HepG2 (cell line): ENCODE measurements at regions not wholly inside any gene's neighbourhood (a gene's known extent, or its start where the extent isn't known, plus 50 kb on each side); places are given as distances from the start of the nearest gene placed in this dataset.

Experiments
- CCAR2 ChIP-seq: fragments of 200-400 bp; formaldehyde crosslinking; optimal IDR thresholded peaks from 2 replicates; pipeline ENCODE3; 2018; ENCODE audit warnings: low read depth, mild to moderate bottlenecking, low read length, moderate library complexity
- MEIS2 ChIP-seq: sonication (generic); formaldehyde crosslinking; IDR thresholded peaks from 2 replicates; pipeline ENCODE4 v1.9.0; 2021; ENCODE audit warnings: mild to moderate bottlenecking, missing genetic modification reagents
- NFYB ChIP-seq: sonication (generic); formaldehyde crosslinking; IDR thresholded peaks from 2 replicates; pipeline ENCODE4 v1.4.0; 2020; ENCODE audit warnings: missing genetic modification reagents
- POLR2A ChIP-seq, 2 experiments: IDR thresholded peaks; 2 replicates each; pipeline ENCODE4 v1.6.1; 2011; ENCODE audit warnings: low read depth in 2 of 2, low read length in 2 of 2, mild to moderate bottlenecking in 1 of 2, moderate library complexity in 1 of 2; ENCODE audit not compliant: insufficient read depth in 1 of 2
- U2AF1 ChIP-seq: fragments of 200-400 bp; formaldehyde crosslinking; optimal IDR thresholded peaks from 2 replicates; pipeline ENCODE3; 2017; ENCODE audit warnings: mild to moderate bottlenecking, low read depth, low read length
- TF ChIP-seq, protein P1 (sequence below): sonication (generic); formaldehyde crosslinking; IDR thresholded peaks from 2 replicates; pipeline ENCODE4 v1.8.0; 2022; ENCODE audit warnings: mild to moderate bottlenecking, missing genetic modification reagents, borderline replicate concordance
- TF ChIP-seq, protein P2 (sequence below): sonication (generic); formaldehyde crosslinking; IDR thresholded peaks from 2 replicates; pipeline ENCODE4 v1.9.0; 2021; ENCODE audit warnings: missing genetic modification reagents, borderline replicate concordance
- TF ChIP-seq, protein P3 (sequence below): sonication (generic); formaldehyde crosslinking; IDR thresholded peaks from 2 replicates; pipeline ENCODE4 v1.5.0; 2020; ENCODE audit warnings: mild to moderate bottlenecking, missing genetic modification reagents, moderate library complexity
- TF ChIP-seq, protein P4 (sequence below): IDR thresholded peaks from 2 replicates; pipeline ENCODE4 v1.6.1; 2016; ENCODE audit warnings: low read depth
- TF ChIP-seq, protein P5 (sequence below), 2 experiments: sonication (generic) in 1 of 2; formaldehyde crosslinking in 1 of 2; IDR thresholded peaks; 2 replicates each; pipeline versions ENCODE4 v1.6.1 to v1.9.0; 2014 to 2022; ENCODE audit warnings: antibody characterized with exemption in 1 of 2, borderline replicate concordance in 1 of 2, inconsistent platforms in 1 of 2, low read depth in 1 of 2, missing genetic modification reagents in 1 of 2

DNA sequence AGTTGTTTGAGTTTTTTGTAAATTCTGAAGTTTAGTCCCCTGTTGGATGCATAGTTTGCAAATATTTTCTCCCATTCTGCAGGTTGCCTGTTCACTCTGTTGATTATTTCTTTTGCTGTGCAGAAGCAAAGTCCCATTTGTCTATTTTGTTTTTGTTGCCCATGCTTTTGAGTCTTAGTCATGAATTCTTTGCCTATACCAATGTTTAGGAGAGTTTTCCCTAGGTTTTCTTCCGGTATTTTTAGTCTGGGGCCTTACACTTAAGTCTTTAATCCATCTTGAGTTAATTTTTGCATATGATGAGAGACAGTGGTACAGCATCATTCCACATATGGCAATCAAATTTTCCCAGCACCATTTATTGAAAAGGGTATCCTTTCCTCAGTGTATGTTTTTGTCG lies 405.8 kb upstream of the RPS6KA3 start:
- TF ChIP-seq, protein P1, sequence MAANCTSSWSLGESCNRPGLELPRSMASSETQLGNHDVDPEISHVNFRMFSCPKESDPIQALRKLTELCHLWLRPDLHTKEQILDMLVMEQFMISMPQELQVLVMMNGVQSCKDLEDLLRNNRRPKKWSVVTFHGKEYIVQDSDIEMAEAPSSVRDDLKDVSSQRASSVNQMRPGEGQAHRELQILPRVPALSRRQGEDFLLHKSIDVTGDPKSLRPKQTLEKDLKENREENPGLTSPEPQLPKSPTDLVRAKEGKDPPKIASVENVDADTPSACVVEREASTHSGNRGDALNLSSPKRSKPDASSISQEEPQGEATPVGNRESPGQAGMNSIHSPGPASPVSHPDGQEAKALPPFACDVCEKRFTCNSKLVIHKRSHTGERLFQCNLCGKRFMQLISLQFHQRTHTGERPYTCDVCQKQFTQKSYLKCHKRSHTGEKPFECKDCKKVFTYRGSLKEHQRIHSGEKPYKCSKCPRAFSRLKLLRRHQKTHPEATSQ (CRISPR knock-in tag), result no peak
- no peak for TF ChIP-seq POLR2A (IDR thresholded peaks at IDR 0.05; ENCODE audit: insufficient read depth in 1 of 2, low read depth in 2 of 2, low read length in 2 of 2)
- TF ChIP-seq, protein P2, sequence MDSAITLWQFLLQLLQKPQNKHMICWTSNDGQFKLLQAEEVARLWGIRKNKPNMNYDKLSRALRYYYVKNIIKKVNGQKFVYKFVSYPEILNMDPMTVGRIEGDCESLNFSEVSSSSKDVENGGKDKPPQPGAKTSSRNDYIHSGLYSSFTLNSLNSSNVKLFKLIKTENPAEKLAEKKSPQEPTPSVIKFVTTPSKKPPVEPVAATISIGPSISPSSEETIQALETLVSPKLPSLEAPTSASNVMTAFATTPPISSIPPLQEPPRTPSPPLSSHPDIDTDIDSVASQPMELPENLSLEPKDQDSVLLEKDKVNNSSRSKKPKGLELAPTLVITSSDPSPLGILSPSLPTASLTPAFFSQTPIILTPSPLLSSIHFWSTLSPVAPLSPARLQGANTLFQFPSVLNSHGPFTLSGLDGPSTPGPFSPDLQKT (CRISPR knock-in tag), result no peak
- TF ChIP-seq, protein P3, sequence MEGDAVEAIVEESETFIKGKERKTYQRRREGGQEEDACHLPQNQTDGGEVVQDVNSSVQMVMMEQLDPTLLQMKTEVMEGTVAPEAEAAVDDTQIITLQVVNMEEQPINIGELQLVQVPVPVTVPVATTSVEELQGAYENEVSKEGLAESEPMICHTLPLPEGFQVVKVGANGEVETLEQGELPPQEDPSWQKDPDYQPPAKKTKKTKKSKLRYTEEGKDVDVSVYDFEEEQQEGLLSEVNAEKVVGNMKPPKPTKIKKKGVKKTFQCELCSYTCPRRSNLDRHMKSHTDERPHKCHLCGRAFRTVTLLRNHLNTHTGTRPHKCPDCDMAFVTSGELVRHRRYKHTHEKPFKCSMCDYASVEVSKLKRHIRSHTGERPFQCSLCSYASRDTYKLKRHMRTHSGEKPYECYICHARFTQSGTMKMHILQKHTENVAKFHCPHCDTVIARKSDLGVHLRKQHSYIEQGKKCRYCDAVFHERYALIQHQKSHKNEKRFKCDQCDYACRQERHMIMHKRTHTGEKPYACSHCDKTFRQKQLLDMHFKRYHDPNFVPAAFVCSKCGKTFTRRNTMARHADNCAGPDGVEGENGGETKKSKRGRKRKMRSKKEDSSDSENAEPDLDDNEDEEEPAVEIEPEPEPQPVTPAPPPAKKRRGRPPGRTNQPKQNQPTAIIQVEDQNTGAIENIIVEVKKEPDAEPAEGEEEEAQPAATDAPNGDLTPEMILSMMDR (CRISPR knock-in tag), result no peak
- no peak for TF ChIP-seq CCAR2
- TF ChIP-seq MEIS2 (CRISPR knock-in tag), result no peak
- TF ChIP-seq, protein P4, sequence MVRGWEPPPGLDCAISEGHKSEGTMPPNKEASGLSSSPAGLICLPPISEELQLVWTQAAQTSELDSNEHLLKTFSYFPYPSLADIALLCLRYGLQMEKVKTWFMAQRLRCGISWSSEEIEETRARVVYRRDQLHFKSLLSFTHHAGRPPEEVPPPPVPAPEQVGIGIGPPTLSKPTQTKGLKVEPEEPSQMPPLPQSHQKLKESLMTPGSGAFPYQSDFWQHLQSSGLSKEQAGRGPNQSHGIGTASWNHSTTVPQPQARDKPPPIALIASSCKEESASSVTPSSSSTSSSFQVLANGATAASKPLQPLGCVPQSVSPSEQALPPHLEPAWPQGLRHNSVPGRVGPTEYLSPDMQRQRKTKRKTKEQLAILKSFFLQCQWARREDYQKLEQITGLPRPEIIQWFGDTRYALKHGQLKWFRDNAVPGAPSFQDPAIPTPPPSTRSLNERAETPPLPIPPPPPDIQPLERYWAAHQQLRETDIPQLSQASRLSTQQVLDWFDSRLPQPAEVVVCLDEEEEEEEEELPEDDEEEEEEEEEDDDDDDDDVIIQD (CRISPR knock-in tag), result no peak
- TF ChIP-seq NFYB (CRISPR knock-in tag), result no peak
- TF ChIP-seq U2AF1, result no peak
- TF ChIP-seq, protein P5, sequence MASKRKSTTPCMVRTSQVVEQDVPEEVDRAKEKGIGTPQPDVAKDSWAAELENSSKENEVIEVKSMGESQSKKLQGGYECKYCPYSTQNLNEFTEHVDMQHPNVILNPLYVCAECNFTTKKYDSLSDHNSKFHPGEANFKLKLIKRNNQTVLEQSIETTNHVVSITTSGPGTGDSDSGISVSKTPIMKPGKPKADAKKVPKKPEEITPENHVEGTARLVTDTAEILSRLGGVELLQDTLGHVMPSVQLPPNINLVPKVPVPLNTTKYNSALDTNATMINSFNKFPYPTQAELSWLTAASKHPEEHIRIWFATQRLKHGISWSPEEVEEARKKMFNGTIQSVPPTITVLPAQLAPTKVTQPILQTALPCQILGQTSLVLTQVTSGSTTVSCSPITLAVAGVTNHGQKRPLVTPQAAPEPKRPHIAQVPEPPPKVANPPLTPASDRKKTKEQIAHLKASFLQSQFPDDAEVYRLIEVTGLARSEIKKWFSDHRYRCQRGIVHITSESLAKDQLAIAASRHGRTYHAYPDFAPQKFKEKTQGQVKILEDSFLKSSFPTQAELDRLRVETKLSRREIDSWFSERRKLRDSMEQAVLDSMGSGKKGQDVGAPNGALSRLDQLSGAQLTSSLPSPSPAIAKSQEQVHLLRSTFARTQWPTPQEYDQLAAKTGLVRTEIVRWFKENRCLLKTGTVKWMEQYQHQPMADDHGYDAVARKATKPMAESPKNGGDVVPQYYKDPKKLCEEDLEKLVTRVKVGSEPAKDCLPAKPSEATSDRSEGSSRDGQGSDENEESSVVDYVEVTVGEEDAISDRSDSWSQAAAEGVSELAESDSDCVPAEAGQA (IDR thresholded peaks at IDR 0.05; ENCODE audit: low read depth), result no peak
- TF ChIP-seq, protein P5 (CRISPR knock-in tag; IDR thresholded peaks at IDR 0.05; ENCODE audit: borderline replicate concordance), result no peak
